GM12865 (cell line): ENCODE measurements at regions not wholly inside any gene's neighbourhood (a gene's known extent, or its start where the extent isn't known, plus 50 kb on each side); places are given as distances from the start of the nearest gene placed in this dataset.
A peak's percentile ranks its signal among the peaks of the same experiment; 100 is the strongest.
"Not testable (repeated sequence)": the region's sequence is repeated elsewhere in the genome, so short reads cannot be mapped to it uniquely, and the experiment has no call there.

ENCODE experiments used
- DNase-seq: peaks from one replicate; pipeline ENCODE4 v3.0.0; 2010; ENCODE audit warnings: low read depth
- H3K4me3 ChIP-seq: 2 replicates; pipeline ENCODE4 v1.5.1; 2011; ENCODE audit warnings: mild to moderate bottlenecking, low read depth, low read length, control low read depth
- CTCF ChIP-seq: IDR thresholded peaks from 2 replicates; pipeline ENCODE4 v1.5.1; 2011; ENCODE audit warnings: low read length, control low read depth, low read depth, inconsistent platforms; ENCODE audit not compliant: insufficient read depth; ENCODE audit errors: missing control alignments

- H3K4me3 ChIP-seq = no peak overlapping the region
- DNase-seq = no peak
- no peak for TF ChIP-seq CTCF
Measured at GRCh38 chr15:70374096-70374495, 276.4 kb upstream of the TLE3 start.

- not testable (repeated sequence) for DNase-seq, H3K4me3 ChIP-seq
Measured at GRCh38 chr15:70373439-70373838, 275.7 kb upstream of the TLE3 start.

- not testable (repeated sequence) for DNase-seq, H3K4me3 ChIP-seq
Measured at GRCh38 chr15:70367913-70368705, 270.4 kb upstream of the TLE3 start.

GRCh38 chr15:70364023-70364422, 266.3 kb upstream of the TLE3 start:
- not testable (repeated sequence) for DNase-seq, H3K4me3 ChIP-seq

- DNase-seq = peak; percentile 13
- no peak overlapping the region for H3K4me3 ChIP-seq
- TF ChIP-seq CTCF = peak; percentile 48
Measured at GRCh38 chr15:70362886-70363285, 265.2 kb upstream of the TLE3 start.

- no peak overlapping the region for H3K4me3 ChIP-seq
- DNase-seq = no peak
- no peak for TF ChIP-seq CTCF
Measured at GRCh38 chr15:70362350-70362749, 264.6 kb upstream of the TLE3 start.

- TF ChIP-seq CTCF = no peak
- no peak for DNase-seq
- no peak overlapping the region for H3K4me3 ChIP-seq
Measured at GRCh38 chr15:70361891-70362290, 264.2 kb upstream of the TLE3 start.

- no peak for DNase-seq
- no peak for TF ChIP-seq CTCF
- no peak overlapping the region for H3K4me3 ChIP-seq
Measured at GRCh38 chr15:70361106-70361505, 263.4 kb upstream of the TLE3 start.
